Stimulated activated CD4-positive, alpha-beta T cell treated with anti-CD3 and anti-CD28 coated beads, TNF-alpha, amount 100 ng/mL, for 4 hours (primary cell): ENCODE measurements at regions not wholly inside any gene's neighbourhood (a gene's known extent, or its start where the extent isn't known, plus 50 kb on each side); places are given as distances from the start of the nearest gene placed in this dataset.
"Not testable (repeated sequence)": the region's sequence is repeated elsewhere in the genome, so short reads cannot be mapped to it uniquely, and the experiment has no call there.

Experiments
- DNase-seq, 3 experiments: peaks; one replicate each; pipeline ENCODE4 v3.0.0-alpha.2; 2020; ENCODE audit warnings: low read depth in 3 of 3

DNA sequence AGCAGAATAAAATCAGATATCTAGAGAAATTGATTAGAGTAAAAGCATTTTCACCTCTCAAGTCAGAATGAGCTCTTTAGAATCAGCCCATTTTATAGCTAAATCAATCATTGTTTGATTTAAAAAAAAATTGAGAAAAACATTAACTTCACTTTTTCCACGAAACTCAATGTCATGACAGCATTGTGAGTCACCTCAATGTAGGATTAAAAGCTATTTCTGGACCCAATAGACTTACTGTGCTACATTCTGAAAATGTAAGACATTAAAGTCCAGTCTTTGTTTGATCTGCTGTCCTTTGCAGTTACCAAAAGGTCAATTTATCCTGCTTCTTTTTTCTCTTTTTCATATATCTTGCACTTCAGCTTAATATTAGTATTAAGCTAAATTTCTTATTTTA, 519.4 kb upstream of the ZNF337 start:
- DNase-seq: no peak

DNA sequence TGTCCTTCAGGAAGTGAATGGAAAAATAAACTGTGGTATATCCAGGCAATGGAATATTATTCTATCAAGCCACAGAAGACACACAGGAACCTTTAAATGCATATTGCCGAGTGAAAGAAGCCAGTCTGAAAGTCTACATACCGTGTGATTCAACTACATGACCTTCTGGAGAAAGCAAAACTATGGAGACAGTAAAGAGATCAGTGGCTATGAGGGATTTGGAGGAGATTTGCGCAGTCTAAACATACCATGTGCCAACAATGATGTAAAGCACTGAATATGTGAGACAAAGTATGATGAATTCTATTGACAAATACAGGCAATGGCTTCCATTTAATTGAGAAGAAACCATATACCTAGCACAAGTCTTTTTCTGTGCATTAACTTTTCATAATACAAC, 518.3 kb upstream of the ZNF337 start:
- DNase-seq: no peak

DNA sequence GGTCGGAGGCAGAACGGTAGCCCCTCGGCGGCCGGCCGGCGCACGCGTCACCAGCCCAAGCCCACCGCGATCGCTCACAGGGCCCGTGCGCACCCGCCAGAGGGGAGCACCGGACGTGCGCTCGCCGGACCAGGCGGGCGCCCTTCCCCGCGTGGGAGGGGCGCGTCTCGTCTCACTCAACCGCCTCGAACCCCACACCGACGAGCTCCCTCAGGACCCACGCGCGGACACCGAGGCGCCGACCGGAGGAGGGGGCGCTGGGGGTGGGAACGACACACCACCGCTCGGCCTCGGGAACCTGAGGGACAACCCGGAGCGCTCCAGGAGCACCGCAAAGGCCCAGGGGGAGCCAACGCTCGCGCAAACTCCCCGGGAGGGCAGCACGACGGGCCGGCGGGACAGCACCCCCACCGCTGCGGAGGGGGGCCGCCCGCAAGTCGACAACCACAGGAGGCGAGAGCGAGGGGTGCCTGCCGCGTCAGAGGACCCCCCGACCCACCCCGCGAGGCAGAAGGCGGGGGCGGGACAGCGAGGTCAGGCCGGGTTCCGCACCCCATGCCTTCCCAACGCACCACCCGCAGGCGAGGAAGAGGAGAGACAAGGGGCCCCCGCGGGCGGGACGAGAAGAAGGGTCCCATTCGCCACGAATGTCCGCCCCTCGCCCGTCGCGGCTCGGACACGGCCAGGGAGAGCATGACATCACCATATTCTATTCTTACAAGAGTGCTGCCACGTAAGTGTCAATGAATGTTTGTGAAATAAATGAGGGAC, 512.7 kb upstream of the ZNF337 start:
- peak; percentile 1 to 5 (median 2) for DNase-seq

DNA sequence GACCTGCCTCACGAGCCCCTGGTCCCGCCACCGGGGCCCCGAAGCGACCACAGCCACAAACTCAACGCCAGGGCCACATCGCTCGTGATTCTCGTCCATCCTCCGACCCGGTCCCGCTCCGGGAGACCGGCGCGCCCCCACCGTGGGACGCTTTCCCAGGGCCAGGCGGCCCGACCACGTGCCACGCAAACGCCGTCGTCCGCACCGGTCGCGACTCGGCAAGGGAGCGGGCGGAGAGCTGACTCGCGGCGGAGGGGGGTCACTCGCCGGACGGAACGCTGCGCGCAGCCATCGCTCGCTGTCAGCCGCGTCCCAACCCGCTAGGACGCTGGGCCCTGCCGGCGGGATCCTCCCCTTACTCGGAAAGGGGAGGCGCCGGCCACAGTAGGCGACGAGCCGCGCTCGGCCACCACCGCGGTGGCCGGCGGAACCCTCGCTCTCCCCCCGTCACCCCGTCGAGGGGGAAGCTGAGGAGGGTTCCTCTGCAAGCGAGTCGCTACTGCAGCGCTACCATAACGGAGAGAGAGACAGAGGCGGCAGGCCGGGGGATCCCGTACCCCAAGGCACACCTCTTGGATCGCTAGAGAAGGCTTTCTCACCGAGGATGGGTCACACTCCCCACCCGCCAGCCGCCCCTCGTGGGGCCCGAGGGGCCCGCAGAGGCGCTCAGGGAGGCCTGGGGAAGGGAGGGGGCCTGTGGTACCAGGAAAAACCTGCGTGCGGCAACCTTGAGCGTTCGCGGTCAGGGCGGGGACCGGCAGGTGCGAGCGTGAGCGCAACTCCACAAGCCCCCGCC, 511.8 kb upstream of the ZNF337 start:
- peak; percentile 24 to 42 (median 42) for DNase-seq

DNA sequence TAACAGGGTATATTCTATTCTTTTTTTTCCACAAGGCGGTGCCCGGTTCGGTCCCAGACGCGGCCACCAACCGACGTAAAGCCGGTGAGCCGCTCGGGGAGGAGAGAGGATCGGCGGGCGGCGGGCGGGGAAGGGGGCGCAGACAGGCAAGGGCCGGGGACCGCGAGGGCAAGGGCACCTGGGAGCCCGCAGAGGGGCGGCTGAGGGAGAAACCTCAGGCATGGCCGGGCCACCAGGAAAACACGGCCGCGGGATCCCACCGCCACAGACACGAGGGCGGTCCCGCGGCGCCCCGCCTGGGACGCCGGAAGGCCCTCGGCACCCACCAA, 511.3 kb upstream of the ZNF337 start:
- peak; percentile 5 to 8 (median 7) for DNase-seq

DNA sequence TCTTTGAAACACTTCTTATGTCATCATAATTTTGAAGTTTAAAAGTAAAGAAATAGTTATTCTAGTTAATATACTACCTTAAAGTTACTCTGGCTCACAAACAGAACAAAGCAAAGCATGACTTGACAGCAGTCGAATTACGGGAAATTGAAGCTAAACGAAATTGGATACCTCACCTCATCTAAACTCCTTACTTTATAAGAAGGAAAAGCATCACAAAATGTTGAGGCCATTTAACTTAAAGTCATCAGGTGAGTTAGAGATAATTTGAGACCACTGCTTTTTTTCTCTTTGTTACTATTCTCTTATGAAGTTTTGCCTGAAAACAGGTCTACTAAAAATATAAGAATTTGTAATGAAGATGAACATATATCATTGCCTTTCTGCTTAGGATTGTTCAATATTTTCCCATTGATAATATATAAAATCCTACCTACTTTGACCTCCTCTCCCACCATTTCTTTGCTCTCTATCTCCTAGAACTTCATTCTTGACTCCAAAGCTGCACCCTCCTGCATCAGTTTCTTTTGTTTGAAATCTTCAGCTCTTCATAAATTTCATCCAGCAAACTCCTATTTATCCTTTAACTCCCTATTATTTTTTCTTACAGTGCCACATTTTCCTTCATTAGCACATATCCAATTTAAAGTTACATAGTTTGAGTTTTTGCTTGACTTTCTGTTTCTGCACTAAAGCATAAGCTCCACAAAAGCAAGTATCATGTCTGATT, 510.7 kb upstream of the ZNF337 start:
- no peak for DNase-seq

DNA sequence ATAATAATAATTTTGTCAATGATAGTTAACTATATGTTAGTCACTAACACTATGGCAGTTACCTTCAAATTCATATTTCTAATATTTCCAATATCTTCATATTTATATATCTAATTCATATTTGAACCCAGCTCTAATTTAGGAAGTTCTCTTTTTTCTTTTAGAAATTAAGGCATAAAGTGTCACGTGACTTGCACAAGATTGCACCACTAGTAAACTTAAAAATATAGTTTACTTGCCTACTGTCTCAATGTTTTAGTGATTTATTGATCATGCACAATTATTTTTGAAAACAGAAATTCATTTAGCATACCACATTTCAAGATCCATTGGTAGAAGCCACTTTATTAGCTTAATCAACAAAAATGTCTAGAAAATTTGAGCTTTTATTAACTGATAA, 508.7 kb upstream of the ZNF337 start:
- DNase-seq: no peak

DNA sequence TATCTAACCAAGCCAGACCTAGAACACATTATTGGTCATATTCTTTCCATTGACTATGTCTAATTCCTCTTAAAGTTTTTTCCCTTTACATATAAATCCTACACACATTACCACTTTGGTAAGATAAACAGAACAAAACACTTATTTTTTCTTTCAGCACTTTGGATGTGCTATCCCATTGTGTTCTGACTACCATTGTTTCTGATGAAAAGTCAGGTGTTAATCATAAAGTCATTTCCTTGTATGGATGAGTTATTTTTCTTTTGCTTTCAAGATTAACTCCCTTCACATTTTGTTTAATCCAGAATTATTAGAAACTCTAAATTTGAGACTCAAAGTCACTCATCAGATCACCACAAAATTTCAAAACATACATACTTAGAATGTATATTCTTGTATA, 504.4 kb upstream of the ZNF337 start:
- DNase-seq: not testable (repeated sequence)

DNA sequence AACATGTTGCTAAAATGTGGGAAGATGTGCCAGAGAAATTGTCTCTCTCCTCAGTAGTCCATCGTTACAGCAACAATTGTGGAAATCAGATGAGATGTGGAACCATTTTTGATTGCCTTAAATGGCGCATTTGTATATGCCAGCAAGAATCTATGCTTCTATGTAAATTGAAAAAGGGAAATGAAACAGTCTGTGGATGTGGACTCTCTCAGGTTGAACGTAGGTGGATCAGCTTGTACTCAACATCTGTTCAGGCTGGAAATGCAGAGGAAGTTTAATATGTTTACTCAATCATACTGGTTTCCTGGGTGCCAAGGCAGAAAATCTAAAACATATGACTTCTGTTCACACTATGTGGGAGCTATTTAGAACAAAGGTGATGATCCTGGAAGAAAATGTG, 490.7 kb upstream of the ZNF337 start:
- not testable (repeated sequence) for DNase-seq

DNA sequence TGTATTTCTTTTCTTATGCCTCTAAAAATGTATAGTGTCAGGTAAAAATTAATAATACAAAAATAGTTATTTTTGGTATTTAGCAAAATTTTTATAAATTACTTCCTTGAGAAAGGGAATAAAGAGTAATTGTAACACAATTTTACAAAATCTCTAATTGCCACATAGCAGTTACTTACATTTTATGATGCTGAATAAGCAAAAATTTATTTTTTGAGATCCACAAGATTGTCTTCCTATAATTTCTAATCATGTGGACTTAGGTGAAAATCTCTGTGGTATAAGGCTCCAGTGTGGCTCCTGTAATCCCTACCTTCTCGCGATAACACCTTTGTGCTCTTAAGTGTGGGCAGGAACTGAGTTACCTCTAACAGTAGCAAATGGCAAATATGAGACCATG, 487.1 kb upstream of the ZNF337 start:
- DNase-seq: not testable (repeated sequence)

DNA sequence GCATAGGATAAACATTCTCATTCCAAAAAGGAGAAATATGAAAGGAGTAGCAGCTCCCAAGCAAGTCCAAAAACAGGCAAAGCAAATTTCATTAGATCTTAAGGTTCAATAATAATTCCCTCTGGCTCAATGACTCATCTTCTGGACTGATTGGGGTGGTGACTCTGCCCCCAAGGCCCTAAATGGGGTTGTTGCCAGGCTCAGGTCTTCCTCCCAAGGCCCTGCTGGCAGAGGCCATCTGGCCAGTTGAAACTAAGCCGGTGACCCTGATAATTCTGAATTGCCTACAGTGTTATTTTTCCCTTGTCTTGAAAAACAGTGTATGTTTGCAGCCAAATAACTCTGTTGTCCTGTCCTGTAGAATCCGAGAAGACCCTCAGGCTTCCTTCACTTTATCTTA, 484.7 kb upstream of the ZNF337 start:
- not testable (repeated sequence) for DNase-seq

DNA sequence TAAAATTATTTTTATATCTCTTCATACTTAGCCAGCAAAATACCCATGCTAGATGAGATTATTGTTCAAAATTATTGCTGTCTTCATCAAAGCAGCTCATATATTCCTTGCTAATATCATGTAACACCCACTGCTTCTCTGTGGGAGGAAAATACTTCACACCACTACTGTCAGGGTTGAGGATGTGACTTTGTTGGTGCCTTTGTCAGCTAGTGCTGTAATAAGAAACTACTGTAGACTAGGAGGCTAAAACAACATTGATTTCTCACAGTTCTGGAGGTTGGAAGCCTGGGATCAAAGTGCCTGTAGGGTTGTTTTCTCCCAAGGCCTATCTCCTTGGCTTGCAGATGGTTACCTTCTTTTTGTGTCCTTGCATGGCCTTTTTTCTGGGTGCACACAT, 475.2 kb upstream of the ZNF337 start:
- DNase-seq: not testable (repeated sequence)

DNA sequence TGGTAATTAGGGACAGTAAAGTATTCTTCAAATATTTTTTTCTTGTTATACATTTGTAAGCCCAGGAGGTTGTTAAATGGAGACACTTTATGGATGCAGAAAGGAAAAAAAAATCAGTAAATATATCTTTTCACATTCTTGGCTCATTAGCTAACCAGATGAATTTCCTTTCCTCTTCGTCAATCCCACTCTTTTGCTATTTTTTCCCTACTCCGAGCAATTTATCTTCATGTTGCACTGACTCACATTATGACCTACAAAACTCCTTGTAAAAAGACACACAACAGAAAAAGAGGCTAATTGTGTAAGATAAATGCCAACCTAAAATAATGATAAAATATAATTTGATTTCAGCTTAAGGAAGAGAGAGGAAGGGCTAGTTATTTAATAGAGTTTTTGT, 472.9 kb upstream of the ZNF337 start:
- DNase-seq: no peak

DNA sequence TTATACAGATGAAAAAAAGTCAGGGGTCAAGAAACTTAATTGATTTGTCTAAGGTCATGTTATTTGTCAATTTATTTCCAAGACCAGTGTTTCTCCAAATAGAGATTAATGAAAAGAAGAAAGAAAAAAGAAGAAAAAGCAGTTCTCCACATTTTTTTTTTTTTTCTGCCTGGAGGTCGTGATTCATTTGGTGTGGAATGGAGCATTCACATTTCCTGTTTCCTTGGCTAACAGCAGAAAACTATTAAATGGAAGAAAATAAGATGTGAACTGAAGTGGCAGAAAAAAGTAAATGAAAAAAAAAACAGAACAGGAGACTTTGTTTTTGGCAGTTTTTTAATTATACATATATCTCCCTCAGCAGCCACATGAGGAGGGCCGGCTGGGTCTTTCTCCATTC, 470.8 kb upstream of the ZNF337 start:
- no peak for DNase-seq

DNA sequence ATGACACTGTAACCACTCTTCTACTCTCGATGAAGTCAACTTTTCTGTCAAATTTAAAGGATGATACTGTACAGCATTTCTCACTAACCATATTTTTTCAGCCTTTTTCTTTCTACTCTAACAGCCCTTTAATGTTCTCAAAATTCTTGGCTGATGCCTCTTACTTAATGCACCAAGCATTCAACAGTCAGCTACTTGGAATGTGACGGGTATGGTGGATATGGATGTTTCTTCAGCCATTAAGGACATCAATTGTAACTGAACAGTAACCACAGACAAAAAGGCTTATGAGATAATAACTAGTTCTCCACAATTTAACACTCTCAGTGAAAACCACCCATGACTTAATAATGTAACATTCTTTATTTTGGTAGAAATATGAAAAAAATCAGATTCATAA, 467.2 kb upstream of the ZNF337 start:
- DNase-seq: no peak

DNA sequence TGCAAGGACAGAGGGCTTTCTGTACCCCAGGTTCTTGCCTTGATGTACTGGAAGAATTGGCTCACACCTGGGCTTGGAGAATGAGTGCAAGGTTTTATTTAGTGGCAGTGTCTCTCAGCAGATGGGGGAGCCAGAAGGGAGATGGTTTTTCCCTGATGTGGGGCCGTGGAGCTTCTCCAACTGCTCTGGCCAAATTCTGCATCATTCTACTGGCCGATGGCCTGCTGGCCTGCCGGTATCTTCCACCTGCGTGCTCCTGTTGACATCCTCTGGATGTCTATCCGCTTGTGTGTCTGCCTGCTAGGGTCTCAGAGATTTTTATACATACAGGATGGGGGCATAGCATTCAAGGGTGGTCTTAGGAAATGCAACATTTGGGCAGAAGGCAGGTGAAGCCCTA, 466.5 kb upstream of the ZNF337 start:
- DNase-seq: not testable (repeated sequence)

DNA sequence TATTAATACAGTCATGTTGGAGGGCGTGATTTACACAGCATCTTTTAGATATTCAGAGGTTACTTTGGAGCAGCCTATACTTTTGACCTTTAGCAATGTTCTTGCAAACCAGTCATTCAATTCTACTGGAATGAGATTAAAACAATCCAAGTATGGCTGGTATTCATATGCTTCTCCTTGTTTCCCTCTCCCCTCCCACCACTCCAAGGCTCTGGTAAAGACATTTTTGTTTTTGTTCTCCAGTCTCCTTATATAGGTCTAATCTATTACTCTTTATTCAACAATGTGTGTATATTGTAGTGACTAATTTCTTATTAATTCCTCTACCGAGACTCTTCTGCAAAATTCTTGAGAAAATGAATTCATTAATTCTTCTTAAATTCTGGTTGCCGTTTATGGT, 465.1 kb upstream of the ZNF337 start:
- not testable (repeated sequence) for DNase-seq

DNA sequence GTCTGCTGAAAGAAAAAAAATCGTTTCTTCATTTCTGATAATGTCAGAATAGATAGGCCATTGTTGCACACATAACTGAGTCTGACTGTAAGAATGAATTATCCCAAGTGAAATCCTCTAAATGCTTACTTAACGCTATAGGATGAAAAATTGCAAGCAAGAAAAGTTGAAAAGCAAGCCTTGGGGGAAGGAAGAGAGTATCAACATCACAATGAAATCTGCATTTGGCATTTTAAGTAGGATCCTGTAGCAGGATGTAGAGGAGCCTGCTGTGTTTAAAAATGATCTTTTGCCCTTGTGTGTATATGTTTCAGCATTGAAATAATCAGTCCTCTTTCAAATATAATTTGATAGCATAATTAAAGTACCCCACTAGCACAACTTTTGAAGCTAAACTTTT, 464.3 kb upstream of the ZNF337 start:
- DNase-seq: not testable (repeated sequence)

DNA sequence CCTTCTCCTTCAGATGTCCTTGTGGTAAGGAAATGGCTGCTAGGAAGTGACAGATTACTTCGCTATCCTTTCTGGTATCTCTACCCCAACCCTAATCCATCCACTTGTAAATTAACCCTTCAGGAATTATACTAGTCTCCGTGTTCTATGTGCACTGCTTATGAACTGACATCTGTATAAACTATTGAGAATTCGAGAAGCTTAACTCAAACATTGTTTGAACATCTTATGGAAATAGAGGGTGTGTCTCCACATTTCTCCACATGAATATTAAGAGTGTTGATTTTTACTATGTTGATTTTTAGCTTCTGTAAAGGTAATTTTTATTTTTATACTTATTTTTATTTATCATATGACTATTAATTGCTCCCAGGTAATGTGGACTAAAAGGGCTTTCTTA, 457.6 kb upstream of the ZNF337 start:
- no peak for DNase-seq

DNA sequence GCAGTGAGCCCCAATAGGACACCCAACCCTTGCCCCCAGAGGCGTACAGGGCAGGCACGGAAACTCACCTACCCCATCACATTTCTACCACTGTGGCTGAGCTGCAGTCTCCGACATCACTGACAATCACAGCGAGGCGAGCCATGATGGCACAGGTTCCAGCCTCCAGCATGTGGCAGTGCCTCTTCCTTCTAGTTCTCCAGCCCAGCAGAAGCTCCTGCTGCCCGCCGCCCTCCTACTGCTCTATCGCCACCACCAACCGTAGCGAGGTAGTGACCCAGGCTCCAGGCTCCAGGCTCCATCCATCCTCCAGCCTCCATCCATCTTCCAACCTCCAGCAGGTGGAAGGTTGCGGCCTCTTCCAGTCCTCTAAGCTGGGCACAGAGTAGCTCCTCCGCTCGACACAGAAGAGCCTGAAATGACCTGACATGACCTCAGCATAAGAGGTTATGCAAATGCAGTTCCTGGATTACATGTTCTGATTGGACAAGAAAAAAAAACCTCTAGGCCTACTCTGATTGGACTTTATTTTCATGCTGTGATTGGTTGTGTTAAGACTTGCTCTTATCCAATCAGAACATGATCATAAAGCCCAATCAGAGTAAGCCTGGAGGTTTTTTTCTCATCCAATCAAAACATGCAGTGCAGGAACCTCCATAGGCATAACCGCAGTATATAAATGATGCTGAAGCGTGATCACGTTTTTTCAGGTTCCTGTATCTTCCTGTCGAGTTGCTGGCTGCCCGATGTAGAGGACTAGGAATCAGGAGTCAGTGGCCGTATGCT, 438.9 kb upstream of the ZNF337 start:
- no peak for DNase-seq

DNA sequence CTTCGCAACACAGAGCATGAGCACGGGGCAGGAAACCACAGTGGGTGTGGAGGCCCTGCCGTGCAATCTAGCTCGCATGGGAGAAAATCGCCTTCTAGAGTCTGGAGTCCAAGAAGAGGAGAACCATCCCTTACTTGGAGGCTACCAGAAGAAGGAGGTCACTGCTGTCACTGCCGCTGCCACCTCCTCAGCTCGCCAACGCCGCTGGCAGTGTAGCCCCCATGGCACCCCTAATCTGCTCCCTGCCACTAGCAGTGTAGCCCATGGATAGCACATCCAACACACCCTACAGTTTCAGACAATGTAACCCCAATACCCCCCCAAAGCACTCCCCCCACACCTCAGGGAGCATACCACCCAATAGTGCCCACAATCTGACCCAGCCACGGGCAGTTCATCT, 438.0 kb upstream of the ZNF337 start:
- no peak for DNase-seq

DNA sequence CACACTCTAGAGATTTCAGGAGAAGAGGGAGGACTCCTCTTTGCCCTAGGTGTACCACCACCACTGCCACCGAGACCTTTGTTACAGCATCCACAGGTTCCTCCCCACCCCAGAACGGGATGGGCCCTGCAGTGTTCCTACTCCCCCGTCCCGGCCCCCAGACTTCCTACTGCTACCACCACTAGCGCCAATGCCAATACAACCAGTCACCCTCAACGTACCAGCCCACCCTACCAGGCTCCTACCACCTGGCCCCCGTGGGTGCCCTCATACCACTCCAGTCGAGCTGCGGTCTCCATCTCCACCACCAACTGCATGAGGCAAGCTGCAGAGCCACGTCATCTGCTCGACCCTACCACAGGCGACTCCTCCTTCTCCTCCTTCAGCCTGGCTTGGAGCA, 437.1 kb upstream of the ZNF337 start:
- DNase-seq: not testable (repeated sequence)
